Fibroblast of pulmonary artery (primary cell): ENCODE measurements at regions not wholly inside any gene's neighbourhood (a gene's known extent, or its start where the extent isn't known, plus 50 kb on each side); places are given as distances from the start of the nearest gene placed in this dataset.

Experiments used
- DNase-seq: peaks from one replicate; pipeline ENCODE4 v3.0.0-alpha.2; 2010; ENCODE audit warnings: low read depth
- H3K4me3 ChIP-seq: replicated peaks from 2 replicates; pipeline ENCODE4 v1.5.1; 2011; ENCODE audit warnings: low read depth, mild to moderate bottlenecking, control low read depth, low read length, moderate library complexity
- CTCF ChIP-seq: IDR thresholded peaks from 2 replicates; pipeline ENCODE4 v1.5.1; 2011; ENCODE audit warnings: mild to moderate bottlenecking, control low read depth, low read length, inconsistent platforms; ENCODE audit errors: missing control alignments

GRCh38 chr17:6912110-6913051 is 80.9 kb upstream of the TEKT1 start:
- no peak for DNase-seq
- H3K4me3 ChIP-seq, result no peak overlapping the region
- TF ChIP-seq CTCF, result no peak

- peak; percentile 68 for DNase-seq
- H3K4me3 ChIP-seq, result no peak overlapping the region
- peak; percentile 85 for TF ChIP-seq CTCF
Measured at GRCh38 chr17:6913608-6914443, 82.0 kb upstream of the ALOX12 start.

GRCh38 chr17:6914711-6915110 is 81.1 kb upstream of the ALOX12 start:
- no peak overlapping the region for H3K4me3 ChIP-seq
- no peak for DNase-seq
- no peak for TF ChIP-seq CTCF

GRCh38 chr17:6915620-6916019 is 80.2 kb upstream of the ALOX12 start:
- no peak for TF ChIP-seq CTCF
- no peak for DNase-seq
- no peak overlapping the region for H3K4me3 ChIP-seq

- DNase-seq, result no peak
- H3K4me3 ChIP-seq, result no peak overlapping the region
- no peak for TF ChIP-seq CTCF
Measured at GRCh38 chr17:6919158-6919557, 76.7 kb upstream of the ALOX12 start.

- TF ChIP-seq CTCF, result no peak
- no peak overlapping the region for H3K4me3 ChIP-seq
Measured at GRCh38 chr17:6923385-6923784, 72.5 kb upstream of the ALOX12 start.

More at GRCh38 chr17:6923385-6923784, 72.5 kb upstream of the ALOX12 start:
- no peak for DNase-seq
